Heart left ventricle (tissue), 13 donors: ENCODE measurements at regions not wholly inside any gene's neighbourhood (a gene's known extent, or its start where the extent isn't known, plus 50 kb on each side); places are given as distances from the start of the nearest gene placed in this dataset.

ENCODE experiments used
- POLR2A ChIP-seq, 2 donors: fragments of 450-650 bp; IDR thresholded peaks; one replicate each; pipeline ENCODE4 v1.6.1; 2017; ENCODE audit warnings: antibody characterized with exemption in 2 of 2, mild to moderate bottlenecking in 2 of 2, moderate library complexity in 2 of 2
- TF ChIP-seq, protein P1 (sequence below), 12 donors: fragments of 200-600 bp; sonication (generic) in 4 of 12; IDR thresholded peaks; one replicate each; pipeline versions ENCODE4 v1.5.0 to v1.8.0; 2018 to 2022; ENCODE audit warnings: antibody characterized with exemption in 12 of 12, mild to moderate bottlenecking in 5 of 12
- donor health status: ischemic (EF 13 %, LVEDD 7.1; RV severe dilation, severe dysfunction).
- donor health status: DM: no; HTN: yes; CAD: no.
- donor health status: DM: no; HTN: no; CAD: no.
- donor health status: ischemic (EF 25% LVEDD 6.9; RV normal size, moderate dysfunction).
- donor health status: ischemic (EF 25% LVEDD 5.7; RV mildly dilated, moderate dysfunction).
- donor health status: ischemic (EF 35%, LVEDD 5.7; RV mildly dilated, moderate dysfunction).
- donor health status: nonischemic (EF 11% LVEDD 7.7; RV severe dilation, severe dysfunction).
- donor health status: DM: yes; HTN: yes; CAD: no.
- donor health status: PGD.
- donor health status: ischemic (EF 29% LVEDD 5.4; RV normal size, mild dysfunction).
- donor health status: nonischemic (EF 23%, LVEDD 6.1; RV moderate dilation, normal function).

GRCh38 chr2:67565262-67565661 lies 168.1 kb downstream of the ETAA1 start:
- no peak for TF ChIP-seq POLR2A (IDR thresholded peaks at IDR 0.05)
- TF ChIP-seq, protein P1, sequence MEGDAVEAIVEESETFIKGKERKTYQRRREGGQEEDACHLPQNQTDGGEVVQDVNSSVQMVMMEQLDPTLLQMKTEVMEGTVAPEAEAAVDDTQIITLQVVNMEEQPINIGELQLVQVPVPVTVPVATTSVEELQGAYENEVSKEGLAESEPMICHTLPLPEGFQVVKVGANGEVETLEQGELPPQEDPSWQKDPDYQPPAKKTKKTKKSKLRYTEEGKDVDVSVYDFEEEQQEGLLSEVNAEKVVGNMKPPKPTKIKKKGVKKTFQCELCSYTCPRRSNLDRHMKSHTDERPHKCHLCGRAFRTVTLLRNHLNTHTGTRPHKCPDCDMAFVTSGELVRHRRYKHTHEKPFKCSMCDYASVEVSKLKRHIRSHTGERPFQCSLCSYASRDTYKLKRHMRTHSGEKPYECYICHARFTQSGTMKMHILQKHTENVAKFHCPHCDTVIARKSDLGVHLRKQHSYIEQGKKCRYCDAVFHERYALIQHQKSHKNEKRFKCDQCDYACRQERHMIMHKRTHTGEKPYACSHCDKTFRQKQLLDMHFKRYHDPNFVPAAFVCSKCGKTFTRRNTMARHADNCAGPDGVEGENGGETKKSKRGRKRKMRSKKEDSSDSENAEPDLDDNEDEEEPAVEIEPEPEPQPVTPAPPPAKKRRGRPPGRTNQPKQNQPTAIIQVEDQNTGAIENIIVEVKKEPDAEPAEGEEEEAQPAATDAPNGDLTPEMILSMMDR (IDR thresholded peaks at IDR 0.05), result no peak
